Ishikawa (cell line): ENCODE measurements at regions not wholly inside any gene's neighbourhood (a gene's known extent, or its start where the extent isn't known, plus 50 kb on each side); places are given as distances from the start of the nearest gene placed in this dataset.
A peak's percentile ranks its signal among the peaks of the same experiment; 100 is the strongest.

Experiments
- CEBPB ChIP-seq: IDR thresholded peaks from 2 replicates; pipeline ENCODE4 v1.6.1; 2012
- CREB1 ChIP-seq: IDR thresholded peaks from 2 replicates; pipeline ENCODE4 v1.6.1; 2012; ENCODE audit warnings: low read depth
- EP300 ChIP-seq: IDR thresholded peaks from 2 replicates; pipeline ENCODE4 v1.6.1; 2012; ENCODE audit warnings: borderline replicate concordance
- FOXM1 ChIP-seq: IDR thresholded peaks from 2 replicates; pipeline ENCODE4 v1.6.1; 2012; ENCODE audit warnings: low read depth, borderline replicate concordance
- MAX ChIP-seq: IDR thresholded peaks from 2 replicates; pipeline ENCODE4 v1.6.1; 2012
- NFIC ChIP-seq: IDR thresholded peaks from 2 replicates; pipeline ENCODE4 v1.6.1; 2012
- RAD21 ChIP-seq: IDR thresholded peaks from 2 replicates; pipeline ENCODE4 v1.6.1; 2012; ENCODE audit warnings: low read depth
- REST ChIP-seq: IDR thresholded peaks from 2 replicates; pipeline ENCODE4 v1.6.1; 2012; ENCODE audit warnings: low read depth, mild to moderate bottlenecking
- TAF1 ChIP-seq: IDR thresholded peaks from 2 replicates; pipeline ENCODE4 v1.6.1; 2012; ENCODE audit warnings: low read depth, mild to moderate bottlenecking
- TCF12 ChIP-seq: IDR thresholded peaks from 2 replicates; pipeline ENCODE4 v1.6.1; 2012; ENCODE audit warnings: low read depth
- TEAD4 ChIP-seq: IDR thresholded peaks from 2 replicates; pipeline ENCODE4 v1.6.1; 2012
- YY1 ChIP-seq: IDR thresholded peaks from 2 replicates; pipeline ENCODE4 v1.6.1; 2012; ENCODE audit warnings: low read depth
- ZBTB7A ChIP-seq: IDR thresholded peaks from 2 replicates; pipeline ENCODE4 v1.6.1; 2012; ENCODE audit warnings: low read depth

GRCh38 chr4:167290678-167291077 lies 56.4 kb upstream of the SPOCK3 start:
- no peak for TF ChIP-seq NFIC
- no peak for TF ChIP-seq CEBPB
- no peak for TF ChIP-seq REST
- TF ChIP-seq TAF1: no peak
- no peak for TF ChIP-seq MAX
- TF ChIP-seq EP300: no peak
- TF ChIP-seq YY1: no peak
- no peak for TF ChIP-seq TEAD4
- no peak for TF ChIP-seq CREB1
- TF ChIP-seq RAD21: peak; percentile 61
- TF ChIP-seq ZBTB7A: no peak
- no peak for TF ChIP-seq TCF12
- no peak for TF ChIP-seq FOXM1
